ENCODE measurements at regions not wholly inside any gene's neighbourhood (a gene's known extent, or its start where the extent isn't known, plus 50 kb on each side); places are given as distances from the start of the nearest gene placed in this dataset.

- Mint-ChIP-seq H3K27ac (ENCODE audit: unreplicated experiment) (no peak overlapping the region), H3K4me1 (ENCODE audit: low read depth, unreplicated experiment) (no peaks in the 10 kb centered on the region), H3K27me3 (ENCODE audit: unreplicated experiment) (peaks cover 66% of the 10 kb centered on the region), H3K36me3 (ENCODE audit: insufficient read depth, unreplicated experiment) (no peaks in the 10 kb centered on the region), H3K9me3 (ENCODE audit: low read depth, unreplicated experiment) (no peaks in the 10 kb centered on the region), H3K4me3 (ENCODE audit: low read depth, unreplicated experiment) (no peak overlapping the region)
- DNase-seq, result no peak
- CTCF ChIA-PET, result no interaction called here
- TF ChIP-seq CTCF (IDR thresholded peaks at IDR 0.05; ENCODE audit: unreplicated experiment), result no peak
- intact Hi-C loops (cut with micrococcal nuclease; ENCODE audit: unreplicated experiment), result no loop called here
- no TSS peak for BruUV-seq (replicated peaks)
These were observed 365.4 kb upstream of the MEX3C start for GRCh38 chr18:51562866-51563265.

DNA sequence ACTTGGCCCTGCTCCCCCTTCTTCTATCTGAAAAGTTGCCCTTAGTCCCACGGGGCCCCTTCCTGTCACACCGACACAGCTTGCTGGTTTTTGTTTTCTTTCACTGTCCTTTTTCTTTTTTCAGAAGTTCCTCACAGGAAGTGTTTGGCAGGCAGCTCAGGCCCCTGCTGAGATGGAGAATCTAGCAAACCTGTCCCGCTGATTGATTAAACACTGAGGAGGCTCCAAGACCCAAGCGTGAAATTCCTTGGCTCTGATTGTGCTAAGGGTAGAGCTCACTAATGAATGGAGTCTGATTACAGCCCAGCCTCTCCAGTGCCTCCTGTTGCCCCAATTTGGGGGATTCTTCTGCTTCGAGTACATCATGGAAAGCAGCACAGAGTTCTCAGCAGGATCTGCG is 365.9 kb upstream of the MEX3C start:
- Mint-ChIP-seq H3K36me3 (ENCODE audit: insufficient read depth, unreplicated experiment) (no peaks in the 10 kb centered on the region), H3K9me3 (ENCODE audit: low read depth, unreplicated experiment) (no peaks in the 10 kb centered on the region), H3K4me3 (ENCODE audit: low read depth, unreplicated experiment) (no peak overlapping the region), H3K27ac (ENCODE audit: unreplicated experiment) (no peak overlapping the region), H3K27me3 (ENCODE audit: unreplicated experiment) (peaks cover 66% of the 10 kb centered on the region), H3K4me1 (ENCODE audit: low read depth, unreplicated experiment) (no peaks in the 10 kb centered on the region)
- TF ChIP-seq CTCF (IDR thresholded peaks at IDR 0.05; ENCODE audit: unreplicated experiment), result no peak
- DNase-seq, result no peak
- no TSS peak for BruUV-seq (replicated peaks)
- intact Hi-C loops (cut with micrococcal nuclease; ENCODE audit: unreplicated experiment), result no loop called here
- CTCF ChIA-PET, result interaction anchor here (0.6 kb wide), 1 partner anchor 101 kb away, joined by 5 read pairs; no protein-coding TSS in a partner anchor

DNA sequence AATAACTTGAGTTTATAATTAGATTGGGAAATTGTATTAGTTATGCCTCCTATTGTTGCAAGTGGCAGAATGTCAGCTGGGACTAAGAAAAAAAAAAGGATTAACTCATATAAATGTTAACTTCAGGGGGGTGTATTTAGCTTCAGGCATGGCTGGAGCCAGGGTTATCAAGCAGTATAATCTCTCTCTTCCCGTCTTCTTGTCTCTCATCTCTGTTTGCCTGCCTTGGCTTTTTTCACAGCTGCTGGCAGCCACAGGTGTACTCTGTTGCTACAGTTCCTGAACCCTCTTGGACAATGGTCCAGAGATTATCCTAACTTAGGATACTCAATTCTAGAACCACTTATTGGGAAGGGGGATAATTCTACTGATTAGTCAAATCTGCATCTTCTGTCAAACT is 370.7 kb upstream of the MEX3C start:
- TF ChIP-seq CTCF (IDR thresholded peaks at IDR 0.05; ENCODE audit: unreplicated experiment), result no peak
- peaks cover 38% of the 10 kb centered on the region for H3K27me3 Mint-ChIP-seq (ENCODE audit: unreplicated experiment)
- H3K4me1 Mint-ChIP-seq (ENCODE audit: low read depth, unreplicated experiment), result no peaks in the 10 kb centered on the region
- no peaks in the 10 kb centered on the region for H3K36me3 Mint-ChIP-seq (ENCODE audit: insufficient read depth, unreplicated experiment)
- DNase-seq, result no peak
- no peak overlapping the region for H3K27ac Mint-ChIP-seq (ENCODE audit: unreplicated experiment)
- H3K4me3 Mint-ChIP-seq (ENCODE audit: low read depth, unreplicated experiment), result no peak overlapping the region
- no peaks in the 10 kb centered on the region for H3K9me3 Mint-ChIP-seq (ENCODE audit: low read depth, unreplicated experiment)
- no TSS peak for BruUV-seq (replicated peaks)
- CTCF ChIA-PET, result interaction anchor here (0.7 kb wide), 1 partner anchor 13 kb away, joined by 3 read pairs; no protein-coding TSS in a partner anchor
- intact Hi-C loops (cut with micrococcal nuclease; ENCODE audit: unreplicated experiment), result no loop called here

- DNase-seq, result no peak
- no peak for TF ChIP-seq CTCF (IDR thresholded peaks at IDR 0.05; ENCODE audit: unreplicated experiment)
- H3K9me3 Mint-ChIP-seq (ENCODE audit: low read depth, unreplicated experiment), result no peaks in the 10 kb centered on the region
- CTCF ChIA-PET, result no interaction called here
- intact Hi-C loops (cut with micrococcal nuclease; ENCODE audit: unreplicated experiment), result no loop called here
- H3K4me1 Mint-ChIP-seq (ENCODE audit: low read depth, unreplicated experiment), result no peaks in the 10 kb centered on the region
- no peaks in the 10 kb centered on the region for H3K36me3 Mint-ChIP-seq (ENCODE audit: insufficient read depth, unreplicated experiment)
- peaks cover 28% of the 10 kb centered on the region for H3K27me3 Mint-ChIP-seq (ENCODE audit: unreplicated experiment)
- no peak overlapping the region for H3K27ac Mint-ChIP-seq (ENCODE audit: unreplicated experiment)
- H3K4me3 Mint-ChIP-seq (ENCODE audit: low read depth, unreplicated experiment), result no peak overlapping the region
- no TSS peak for BruUV-seq (replicated peaks)
These were observed 371.7 kb upstream of the MEX3C start for GRCh38 chr18:51569153-51569552.

All from Calu3 (cell line).